Mammary epithelial cell (primary cell): ENCODE measurements at regions not wholly inside any gene's neighbourhood (a gene's known extent, or its start where the extent isn't known, plus 50 kb on each side); places are given as distances from the start of the nearest gene placed in this dataset.

Experiments
- EZH2 ChIP-seq: IDR thresholded peaks from 2 replicates; pipeline ENCODE4 v1.6.1; 2012; ENCODE audit warnings: low read length, inconsistent platforms, borderline replicate concordance
- TF ChIP-seq, protein P1 (sequence below), 2 donors: IDR thresholded peaks in 1 of 2; conservative IDR thresholded peaks in 1 of 2; 2 replicates each; pipeline ENCODE4 v1.5.1; 2011 to 2012; ENCODE audit warnings: inconsistent platforms in 2 of 2, low read length in 2 of 2, mild to moderate bottlenecking in 2 of 2, control low read depth in 1 of 2, low read depth in 1 of 2; ENCODE audit not compliant: insufficient read depth in 1 of 2; ENCODE audit errors: extremely low read depth in 1 of 2

DNA sequence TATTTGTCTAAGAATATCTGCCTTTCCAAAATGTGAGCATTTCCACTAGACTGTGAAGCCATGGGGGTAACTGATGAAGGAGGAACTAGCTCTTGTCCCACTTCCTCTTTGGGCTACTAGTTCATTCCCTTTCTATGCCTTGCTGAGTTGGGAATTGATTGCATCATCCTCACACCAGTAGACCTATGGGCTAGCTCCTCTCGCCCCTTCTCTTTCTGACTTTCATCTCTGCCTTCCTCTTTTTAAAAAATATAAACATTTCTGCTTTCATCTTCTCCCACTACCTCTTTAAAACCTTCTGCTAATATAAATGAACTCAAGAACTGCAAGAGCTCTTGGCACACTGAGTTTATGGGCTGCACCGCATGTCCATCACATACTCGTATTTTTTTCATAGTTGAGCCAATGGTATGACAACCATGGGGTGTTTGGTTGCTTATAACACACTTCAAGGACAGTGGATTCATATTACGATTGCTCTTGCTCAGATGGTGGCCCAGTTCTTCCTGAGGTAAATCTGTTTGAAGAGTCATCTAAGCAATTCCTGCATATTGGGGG, 182.0 kb downstream of the REEP3 start:
- TF ChIP-seq, protein P1, sequence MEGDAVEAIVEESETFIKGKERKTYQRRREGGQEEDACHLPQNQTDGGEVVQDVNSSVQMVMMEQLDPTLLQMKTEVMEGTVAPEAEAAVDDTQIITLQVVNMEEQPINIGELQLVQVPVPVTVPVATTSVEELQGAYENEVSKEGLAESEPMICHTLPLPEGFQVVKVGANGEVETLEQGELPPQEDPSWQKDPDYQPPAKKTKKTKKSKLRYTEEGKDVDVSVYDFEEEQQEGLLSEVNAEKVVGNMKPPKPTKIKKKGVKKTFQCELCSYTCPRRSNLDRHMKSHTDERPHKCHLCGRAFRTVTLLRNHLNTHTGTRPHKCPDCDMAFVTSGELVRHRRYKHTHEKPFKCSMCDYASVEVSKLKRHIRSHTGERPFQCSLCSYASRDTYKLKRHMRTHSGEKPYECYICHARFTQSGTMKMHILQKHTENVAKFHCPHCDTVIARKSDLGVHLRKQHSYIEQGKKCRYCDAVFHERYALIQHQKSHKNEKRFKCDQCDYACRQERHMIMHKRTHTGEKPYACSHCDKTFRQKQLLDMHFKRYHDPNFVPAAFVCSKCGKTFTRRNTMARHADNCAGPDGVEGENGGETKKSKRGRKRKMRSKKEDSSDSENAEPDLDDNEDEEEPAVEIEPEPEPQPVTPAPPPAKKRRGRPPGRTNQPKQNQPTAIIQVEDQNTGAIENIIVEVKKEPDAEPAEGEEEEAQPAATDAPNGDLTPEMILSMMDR (conservative IDR thresholded peaks at IDR 0.05 in 1 of 2, IDR thresholded peaks at IDR 0.05 in 1 of 2; ENCODE audit: extremely low read depth in 1 of 2, insufficient read depth in 1 of 2, low read depth in 1 of 2, low read length in 2 of 2): no peak
- TF ChIP-seq EZH2: no peak
